ENCODE measurements at regions not wholly inside any gene's neighbourhood (a gene's known extent, or its start where the extent isn't known, plus 50 kb on each side); places are given as distances from the start of the nearest gene placed in this dataset.

- peak in 1 of 2 donors; percentile 18 for DNase-seq (ENCODE audit: low read depth in 1 of 2, low spot score in 1 of 2)
- no peaks in the 10 kb centered on the region for H3K27me3 ChIP-seq
These were observed 92.8 kb upstream of the EEF1E1 start for GRCh38 chr6:8195040-8195713.

DNA sequence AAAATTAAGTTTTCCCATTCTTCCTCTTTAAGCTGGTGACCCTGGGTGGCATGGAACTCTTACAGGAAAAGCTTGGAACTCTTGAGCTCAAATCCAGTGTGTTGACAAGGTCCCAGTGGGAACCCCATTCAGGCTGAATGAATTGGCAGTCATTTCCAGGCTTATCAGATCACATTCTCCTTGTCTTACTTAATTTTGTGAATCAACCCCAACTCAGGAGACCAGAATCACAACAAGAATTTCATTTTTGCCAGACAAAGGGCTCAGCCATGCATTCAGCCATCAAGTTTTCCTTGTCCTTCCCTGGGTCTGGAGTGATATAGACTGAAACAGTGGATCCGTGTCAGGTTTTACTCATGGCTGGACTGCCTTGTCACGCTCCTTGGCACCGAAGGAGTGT lies 92.1 kb upstream of the EEF1E1 start:
- no peaks in the 10 kb centered on the region for H3K9me3 ChIP-seq (ENCODE audit: low read depth)
- H3K4me3 ChIP-seq, result no peak overlapping the region
- no peaks in the 10 kb centered on the region for H3K27me3 ChIP-seq
- TF ChIP-seq, protein P1, sequence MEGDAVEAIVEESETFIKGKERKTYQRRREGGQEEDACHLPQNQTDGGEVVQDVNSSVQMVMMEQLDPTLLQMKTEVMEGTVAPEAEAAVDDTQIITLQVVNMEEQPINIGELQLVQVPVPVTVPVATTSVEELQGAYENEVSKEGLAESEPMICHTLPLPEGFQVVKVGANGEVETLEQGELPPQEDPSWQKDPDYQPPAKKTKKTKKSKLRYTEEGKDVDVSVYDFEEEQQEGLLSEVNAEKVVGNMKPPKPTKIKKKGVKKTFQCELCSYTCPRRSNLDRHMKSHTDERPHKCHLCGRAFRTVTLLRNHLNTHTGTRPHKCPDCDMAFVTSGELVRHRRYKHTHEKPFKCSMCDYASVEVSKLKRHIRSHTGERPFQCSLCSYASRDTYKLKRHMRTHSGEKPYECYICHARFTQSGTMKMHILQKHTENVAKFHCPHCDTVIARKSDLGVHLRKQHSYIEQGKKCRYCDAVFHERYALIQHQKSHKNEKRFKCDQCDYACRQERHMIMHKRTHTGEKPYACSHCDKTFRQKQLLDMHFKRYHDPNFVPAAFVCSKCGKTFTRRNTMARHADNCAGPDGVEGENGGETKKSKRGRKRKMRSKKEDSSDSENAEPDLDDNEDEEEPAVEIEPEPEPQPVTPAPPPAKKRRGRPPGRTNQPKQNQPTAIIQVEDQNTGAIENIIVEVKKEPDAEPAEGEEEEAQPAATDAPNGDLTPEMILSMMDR (IDR thresholded peaks at IDR 0.05; ENCODE audit: low read depth, low read length), result no peak
- no peaks in the 10 kb centered on the region for H3K36me3 ChIP-seq
- no peaks in the 10 kb centered on the region for H3K4me1 ChIP-seq (ENCODE audit: low read depth)
- DNase-seq (ENCODE audit: low read depth in 1 of 2, low spot score in 1 of 2), result no peak
- no peak overlapping the region for H3K27ac ChIP-seq

More at GRCh38 chr6:8195040-8195713, 92.8 kb upstream of the EEF1E1 start:
- Histone ChIP-seq H3K4me1 (ENCODE audit: low read depth) (no peaks in the 10 kb centered on the region), H3K4me3 (no peak overlapping the region), H3K27ac (no peak overlapping the region), H3K36me3 (no peaks in the 10 kb centered on the region), H3K9me3 (ENCODE audit: low read depth) (no peaks in the 10 kb centered on the region)
- TF ChIP-seq, protein P1 (IDR thresholded peaks at IDR 0.05; ENCODE audit: low read depth, low read length), result no peak

- no peaks in the 10 kb centered on the region for H3K36me3 ChIP-seq
- no peak overlapping the region for H3K27ac ChIP-seq
- DNase-seq (ENCODE audit: low read depth in 1 of 2, low spot score in 1 of 2), result no peak
- H3K4me3 ChIP-seq, result no peak overlapping the region
- TF ChIP-seq, protein P1 (IDR thresholded peaks at IDR 0.05; ENCODE audit: low read depth, low read length), result no peak
- no peaks in the 10 kb centered on the region for H3K4me1 ChIP-seq (ENCODE audit: low read depth)
- no peaks in the 10 kb centered on the region for H3K27me3 ChIP-seq
- H3K9me3 ChIP-seq (ENCODE audit: low read depth), result no peaks in the 10 kb centered on the region
These were observed 91.2 kb upstream of the EEF1E1 start for GRCh38 chr6:8193541-8193940.

DNA sequence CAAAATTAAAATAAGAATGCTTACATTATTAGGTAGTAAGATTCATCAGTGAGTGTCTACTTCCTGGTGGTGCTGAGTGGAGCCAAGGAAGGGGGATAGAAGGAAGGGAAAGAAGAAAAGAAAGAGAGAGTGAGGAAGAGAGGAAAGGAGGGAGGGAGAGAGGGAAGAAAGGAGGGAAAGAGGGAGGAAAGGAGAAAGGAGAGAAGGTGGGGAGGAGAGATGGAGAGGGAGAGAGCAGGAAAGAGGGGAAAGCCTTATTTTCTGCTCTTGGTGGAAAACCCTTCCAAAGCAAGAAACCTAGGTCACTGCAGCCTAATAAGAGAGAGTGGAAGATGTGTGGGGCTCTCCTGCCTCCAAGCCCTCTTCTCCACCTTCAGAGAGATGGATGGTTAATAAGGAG lies 90.2 kb upstream of the EEF1E1 start:
- no peak for DNase-seq (ENCODE audit: low read depth in 1 of 2, low spot score in 1 of 2)
- Histone ChIP-seq H3K27ac (no peak overlapping the region), H3K4me3 (no peak overlapping the region), H3K36me3 (no peaks in the 10 kb centered on the region), H3K4me1 (ENCODE audit: low read depth) (no peaks in the 10 kb centered on the region), H3K27me3 (no peaks in the 10 kb centered on the region), H3K9me3 (ENCODE audit: low read depth) (no peaks in the 10 kb centered on the region)
- TF ChIP-seq, protein P1 (IDR thresholded peaks at IDR 0.05; ENCODE audit: low read depth, low read length), result no peak

- TF ChIP-seq, protein P1 (IDR thresholded peaks at IDR 0.05; ENCODE audit: low read depth, low read length), result no peak
- DNase-seq (ENCODE audit: low read depth in 1 of 2, low spot score in 1 of 2), result no peak
- Histone ChIP-seq H3K36me3 (no peaks in the 10 kb centered on the region), H3K27me3 (no peaks in the 10 kb centered on the region), H3K27ac (no peak overlapping the region), H3K9me3 (ENCODE audit: low read depth) (no peaks in the 10 kb centered on the region), H3K4me1 (ENCODE audit: low read depth) (no peaks in the 10 kb centered on the region), H3K4me3 (no peak overlapping the region)
These were observed 89.7 kb upstream of the EEF1E1 start for GRCh38 chr6:8192067-8192466.
